NCI-H510A (cell line): ENCODE measurements at regions not wholly inside any gene's neighbourhood (a gene's known extent, or its start where the extent isn't known, plus 50 kb on each side); places are given as distances from the start of the nearest gene placed in this dataset.
"Not testable (repeated sequence)": the region's sequence is repeated elsewhere in the genome, so short reads cannot be mapped to it uniquely, and the experiment has no call there.

Experiments
- DNase-seq: peaks from one replicate; lab custom pipeline; 2025; lab: John Stamatoyannopoulos, UW

DNA sequence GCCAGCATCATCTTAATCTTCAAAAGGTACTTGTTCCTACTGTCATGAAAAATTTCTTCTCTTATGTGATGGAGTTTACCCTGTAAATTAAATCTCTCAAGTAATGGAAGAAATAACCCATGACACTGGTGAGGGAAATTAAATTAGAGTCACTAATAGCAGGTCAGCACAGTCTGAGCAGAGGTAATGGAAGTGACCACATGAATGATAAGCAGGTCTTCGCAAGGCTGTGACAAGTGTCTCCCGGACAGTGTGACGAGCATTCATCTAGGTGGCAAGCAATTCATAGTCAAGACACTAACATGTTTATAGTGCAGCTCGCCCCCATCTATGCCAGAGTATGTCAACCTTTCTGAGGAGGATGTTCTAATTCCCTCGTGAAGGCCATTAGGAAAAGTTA lies 249.2 kb downstream of the FRK start:
- DNase-seq: no peak

DNA sequence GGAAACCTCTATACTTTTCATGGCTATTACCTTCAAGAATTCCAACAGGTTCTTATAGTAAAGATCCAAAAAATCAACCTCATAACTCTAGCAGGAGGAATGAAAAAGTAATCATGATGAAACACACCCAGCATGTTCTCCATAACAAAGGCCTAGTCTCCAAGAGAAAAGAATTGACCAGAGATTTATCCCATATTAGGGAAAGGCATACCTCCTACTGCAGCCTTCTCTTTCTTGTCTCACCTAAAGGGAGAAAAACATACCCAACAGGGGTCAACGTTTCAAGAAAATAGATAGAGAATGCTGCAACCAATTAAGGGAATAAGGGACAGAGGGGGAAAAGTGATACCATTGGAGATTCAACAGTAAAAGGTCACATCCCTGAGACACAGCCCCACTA lies 262.5 kb downstream of the FRK start:
- no peak for DNase-seq

DNA sequence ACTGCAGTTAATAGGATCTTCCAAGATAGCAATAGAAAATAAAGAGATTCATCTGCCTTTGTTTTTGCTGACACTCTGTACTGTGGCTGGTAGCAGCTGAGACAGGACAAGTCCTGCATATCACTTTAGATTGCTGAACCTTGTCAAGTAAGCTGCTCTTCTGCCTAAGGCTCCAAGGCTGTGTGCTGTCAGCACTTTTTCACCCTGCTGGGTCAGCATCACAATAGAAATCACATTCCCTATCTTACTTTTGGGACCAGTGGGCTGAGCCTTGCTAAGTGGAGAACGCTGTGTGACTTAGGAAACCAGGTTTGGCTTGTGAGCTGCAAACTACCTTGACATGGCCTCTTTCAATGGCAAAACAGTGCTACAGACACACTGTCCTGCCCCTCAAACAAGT lies 263.9 kb downstream of the FRK start:
- no peak for DNase-seq

DNA sequence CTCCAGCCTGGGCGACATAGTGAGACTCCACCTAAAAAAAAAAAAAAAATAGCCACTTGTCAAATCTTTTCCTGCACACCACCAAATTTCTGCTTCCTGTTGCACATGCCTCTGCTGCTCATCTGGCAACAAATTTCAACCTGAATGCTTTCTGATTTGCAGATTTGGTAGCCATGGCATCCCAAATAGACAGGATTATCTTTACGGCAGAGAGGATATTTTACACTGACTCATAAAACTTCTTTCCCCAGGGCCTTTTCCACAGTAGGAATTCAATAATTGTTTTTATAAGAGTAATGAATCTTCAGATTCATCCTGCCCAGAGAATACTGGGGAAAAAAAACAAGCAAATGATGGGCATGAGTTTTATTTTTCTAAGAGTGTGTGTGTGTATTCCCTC lies 264.6 kb downstream of the FRK start:
- DNase-seq: no peak

DNA sequence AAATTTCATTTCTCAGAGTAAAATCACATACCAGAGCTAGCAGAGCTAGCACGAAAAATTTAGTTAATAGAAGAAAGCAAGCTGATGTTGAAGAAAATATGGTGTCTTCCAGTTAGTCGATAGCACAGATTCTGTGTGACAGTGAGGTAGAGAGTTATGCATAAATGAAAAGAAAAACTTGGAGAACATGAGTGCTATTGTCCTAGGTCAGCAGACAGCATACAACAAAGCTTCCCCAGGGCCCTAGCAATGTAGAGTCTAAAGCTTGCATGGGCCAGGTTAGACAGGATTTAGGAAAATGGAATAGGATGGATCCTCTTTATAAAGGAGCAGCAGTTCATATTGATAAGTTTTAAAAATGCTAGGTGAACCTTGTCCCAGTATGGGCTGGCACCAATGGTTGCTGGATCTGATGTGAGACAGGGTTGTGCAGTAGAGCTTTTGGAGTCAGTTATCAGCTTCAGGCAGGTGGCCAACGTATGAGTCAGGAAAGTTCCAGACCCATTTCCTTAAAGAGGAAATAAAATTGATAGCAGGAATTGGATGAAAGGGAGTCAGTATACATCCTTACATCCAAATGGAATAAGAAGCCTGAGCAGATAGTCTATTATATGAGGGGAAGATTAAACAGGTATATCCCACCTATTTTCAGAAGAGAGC lies 277.2 kb downstream of the FRK start:
- DNase-seq: no peak

DNA sequence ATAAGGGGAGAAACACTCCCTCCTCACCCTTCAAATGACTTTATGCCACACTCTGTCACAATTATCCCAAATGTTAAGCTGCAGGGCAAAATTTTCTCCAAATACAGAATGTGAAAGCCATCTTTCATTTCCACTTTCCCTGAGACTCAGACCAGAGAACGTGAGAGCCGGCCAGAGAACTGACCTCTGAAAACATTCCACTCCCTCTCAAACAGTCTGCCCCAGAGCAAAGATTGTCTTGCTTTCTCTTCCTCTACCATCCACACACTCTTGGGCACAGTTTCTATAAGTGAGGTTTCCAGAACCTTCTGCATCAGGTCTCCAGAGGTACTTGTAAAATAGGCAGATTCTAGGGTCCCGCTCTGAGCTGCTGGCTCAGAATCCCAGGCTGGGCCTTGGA lies 278.1 kb downstream of the FRK start:
- no peak for DNase-seq

DNA sequence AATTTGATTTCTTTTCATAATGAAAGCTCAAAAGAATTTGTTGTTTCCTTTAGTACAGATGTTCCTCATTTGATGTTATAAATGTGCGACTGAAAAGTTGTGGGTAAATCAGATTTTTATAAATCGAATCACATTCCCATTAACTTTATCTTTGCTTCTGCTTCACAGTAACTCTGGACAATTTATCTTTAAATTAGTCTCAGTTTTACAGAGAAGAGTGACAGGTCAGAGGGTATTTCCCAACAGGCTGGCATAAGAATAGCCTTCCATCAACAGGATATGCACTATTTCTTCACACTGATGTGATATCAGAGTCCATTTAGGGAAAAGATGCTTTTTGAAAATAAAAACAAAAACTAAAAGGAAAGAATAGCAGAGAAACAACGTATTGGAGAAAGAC lies 286.9 kb downstream of the FRK start:
- DNase-seq: no peak

DNA sequence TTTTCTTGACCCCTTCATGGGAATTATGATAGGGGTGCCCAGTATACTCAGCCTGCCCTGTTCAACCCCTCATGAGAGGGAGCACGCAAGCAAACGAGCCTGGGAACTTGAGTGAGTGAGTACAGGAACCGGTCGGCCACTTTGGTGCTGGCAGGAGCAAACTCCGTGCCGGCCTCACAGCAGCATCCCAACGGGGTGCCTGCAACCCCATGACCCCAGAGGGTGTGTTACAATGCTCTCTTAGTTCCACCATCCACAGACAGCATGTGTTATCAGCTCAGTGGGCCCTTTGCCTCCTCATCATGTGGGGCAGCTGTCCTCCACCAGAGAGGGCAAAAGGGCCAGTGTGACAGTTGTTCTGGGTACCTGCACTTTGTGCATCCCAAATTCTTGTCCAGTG lies 289.8 kb downstream of the FRK start:
- DNase-seq: no peak

DNA sequence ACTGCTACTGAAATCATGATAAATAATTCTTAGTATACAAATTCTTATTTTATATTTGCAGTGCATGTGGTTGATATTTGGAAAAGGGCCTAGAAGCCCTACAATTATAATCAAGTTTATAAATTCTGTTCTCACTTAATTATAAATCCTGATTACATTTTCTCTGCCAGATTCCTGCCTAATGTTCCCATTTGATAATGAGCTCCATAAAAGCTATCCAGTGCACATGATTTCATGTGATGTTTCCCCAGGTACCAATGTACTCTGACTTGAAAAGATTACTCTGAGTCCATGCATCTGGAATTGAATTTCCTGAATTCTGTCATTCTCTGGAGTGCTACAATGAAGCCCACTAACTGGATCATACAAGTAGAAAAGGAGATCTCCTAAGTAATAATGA lies 292.2 kb downstream of the FRK start:
- DNase-seq: no peak

DNA sequence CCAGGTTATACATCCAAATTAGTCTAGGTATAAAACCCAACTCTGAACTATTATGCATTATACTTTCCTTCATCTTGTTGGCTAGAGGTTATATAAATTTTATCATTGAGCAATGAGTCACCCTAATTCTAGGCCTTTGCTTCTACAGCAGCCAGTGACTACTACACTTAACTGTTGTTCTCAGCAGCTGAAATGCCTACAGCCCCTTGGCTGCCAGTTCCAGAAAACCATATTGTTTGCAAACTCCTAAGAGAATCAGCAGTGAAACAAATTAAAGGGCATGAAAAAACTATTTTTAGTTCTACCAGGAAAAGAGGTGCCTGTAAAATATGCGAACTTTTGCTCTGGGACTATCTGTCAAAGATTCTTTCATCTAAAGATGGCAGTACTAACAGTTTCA lies 292.8 kb downstream of the FRK start:
- no peak for DNase-seq

DNA sequence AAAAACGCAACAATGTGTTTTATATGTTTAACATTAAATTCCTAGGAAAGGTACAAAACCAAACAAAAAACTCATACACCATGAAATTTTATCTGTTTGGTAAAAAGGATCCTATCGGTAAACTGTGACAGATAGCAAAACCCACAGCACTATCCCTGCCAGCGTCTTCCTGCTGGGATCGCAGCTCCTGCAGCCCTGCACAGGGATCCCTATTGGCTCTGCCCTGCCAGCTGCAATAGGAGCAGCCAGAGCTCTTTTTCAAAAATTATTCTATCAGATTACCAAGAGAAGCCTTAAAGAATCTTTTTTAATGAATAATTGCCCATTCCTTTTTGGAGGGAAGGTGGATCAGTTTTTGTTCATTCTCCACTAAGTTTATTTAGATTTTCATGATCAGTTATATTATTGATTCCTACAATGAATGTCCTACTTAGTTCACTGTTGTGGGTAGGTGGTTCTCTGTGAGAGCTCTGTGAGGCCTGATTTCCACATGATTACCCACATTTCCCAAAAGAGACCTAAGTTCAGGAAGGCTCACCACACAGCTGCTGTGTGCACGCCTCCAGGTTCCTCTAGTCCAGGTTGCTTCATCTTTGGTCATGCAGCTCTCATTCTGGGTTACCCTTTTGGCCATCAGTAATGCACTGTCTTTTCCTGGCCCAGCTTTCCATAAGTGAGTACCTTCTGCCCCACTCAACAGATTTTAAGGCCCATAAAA lies 293.8 kb downstream of the FRK start:
- no peak for DNase-seq

DNA sequence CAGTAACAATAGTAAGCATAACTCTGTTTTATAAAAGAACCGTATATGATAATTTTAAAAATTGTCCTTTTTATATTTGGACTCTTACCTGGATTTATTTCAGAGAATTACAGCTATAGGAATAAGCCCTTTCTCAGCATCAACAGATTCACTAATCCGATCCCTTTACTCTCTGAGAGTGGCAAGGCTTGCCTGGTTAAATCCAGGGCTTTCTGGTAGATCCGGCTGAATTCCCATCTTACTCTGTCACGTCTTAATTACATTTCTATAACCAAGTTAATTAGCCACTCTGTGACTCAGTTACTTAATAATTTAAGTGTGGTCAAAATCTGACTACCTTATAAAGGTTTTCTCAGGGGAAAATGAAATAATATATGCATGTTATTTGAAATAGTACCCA lies 294.7 kb downstream of the FRK start:
- DNase-seq: no peak

DNA sequence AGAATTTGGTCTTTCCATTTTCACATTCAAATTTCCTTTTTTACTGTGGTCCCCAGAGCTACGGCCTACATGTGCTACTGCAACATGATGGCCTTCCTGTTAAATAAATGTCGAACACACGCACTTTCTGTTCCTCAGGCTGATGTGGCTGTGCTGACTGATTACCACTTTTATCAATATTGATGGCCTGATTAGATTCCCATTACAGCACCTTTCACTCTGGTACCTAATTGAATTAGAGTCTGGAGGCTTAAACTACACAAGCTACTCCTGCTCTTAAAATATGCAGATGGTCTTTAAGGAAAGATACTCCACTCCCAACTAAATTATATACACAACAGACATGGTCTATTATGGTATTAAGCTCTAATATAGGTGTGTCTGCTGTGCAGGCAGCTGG lies 301.6 kb downstream of the FRK start:
- no peak for DNase-seq

DNA sequence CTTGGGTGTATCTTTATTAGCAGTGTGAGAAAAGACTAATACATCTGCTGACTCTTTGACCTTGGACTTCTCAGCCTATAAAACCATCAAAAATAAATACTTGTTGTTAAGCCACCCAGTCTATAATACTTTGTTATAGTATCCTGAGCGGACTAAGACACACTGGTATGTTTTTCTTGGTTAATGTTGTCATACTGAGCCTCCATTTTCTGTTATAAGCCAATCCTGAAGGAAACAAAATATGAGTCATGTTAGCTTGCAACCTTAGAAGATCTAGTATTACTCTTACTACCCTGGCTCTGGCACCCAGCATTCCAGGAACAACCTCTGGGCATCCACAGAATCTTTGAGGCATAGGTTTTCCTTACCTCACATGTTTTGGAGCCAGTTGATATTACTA lies 307.2 kb downstream of the FRK start:
- DNase-seq: no peak

DNA sequence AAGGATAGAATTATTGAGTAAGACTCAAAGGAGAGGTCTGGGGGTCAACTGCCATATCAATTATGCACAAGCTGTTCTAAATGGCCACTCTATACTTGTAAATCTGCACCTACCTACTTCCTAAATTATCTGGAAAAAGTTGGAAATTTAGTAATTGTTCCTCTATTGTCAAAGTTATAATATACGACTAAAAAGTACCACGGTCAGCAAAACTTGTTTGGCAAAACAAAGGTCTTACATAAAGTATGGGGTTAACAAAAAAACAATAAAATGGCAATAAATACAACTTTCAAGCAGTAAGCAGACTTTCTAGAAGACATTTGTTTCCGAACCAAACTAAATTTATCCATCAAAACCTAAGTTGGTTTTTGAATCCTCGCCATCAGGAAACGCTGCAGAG lies 309.7 kb downstream of the FRK start:
- DNase-seq: no peak

DNA sequence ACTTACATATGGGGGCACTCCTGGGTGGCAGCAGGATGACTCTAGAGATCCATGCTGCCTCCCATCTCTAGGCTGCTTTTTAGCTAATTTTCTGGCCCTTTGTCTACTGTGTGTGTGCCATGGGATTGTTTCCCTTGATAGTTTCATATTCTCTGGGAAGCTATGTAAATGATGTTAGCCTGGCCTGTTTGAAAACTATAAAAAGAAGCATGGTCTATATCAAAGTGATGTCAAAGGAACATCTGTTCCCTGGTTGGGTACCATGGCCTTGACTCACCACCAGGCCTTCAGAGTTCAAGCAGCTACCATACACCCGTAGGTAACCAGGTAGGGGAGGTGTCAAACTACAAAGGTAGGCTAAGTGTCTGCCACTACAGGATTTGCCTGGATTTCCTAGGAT lies 310.4 kb downstream of the FRK start:
- no peak for DNase-seq

DNA sequence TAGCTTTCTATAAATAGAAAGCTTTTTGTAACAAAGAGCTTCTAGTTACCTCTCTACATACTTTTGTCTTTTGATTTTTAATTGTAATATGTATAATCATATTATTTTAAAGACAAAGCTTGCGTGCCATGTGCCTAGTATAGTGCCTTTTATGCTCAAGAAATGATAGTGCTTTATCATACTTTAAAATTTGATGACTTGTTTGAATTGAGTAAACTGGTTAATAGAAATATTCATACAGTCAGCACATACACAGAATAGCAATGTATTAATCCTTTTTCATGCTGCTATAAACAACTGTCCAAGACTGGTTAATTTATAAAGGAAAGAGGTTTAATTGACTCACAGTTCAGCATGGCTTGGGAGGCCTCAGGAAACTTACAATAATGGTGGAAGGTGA lies 313.0 kb downstream of the FRK start:
- no peak for DNase-seq

DNA sequence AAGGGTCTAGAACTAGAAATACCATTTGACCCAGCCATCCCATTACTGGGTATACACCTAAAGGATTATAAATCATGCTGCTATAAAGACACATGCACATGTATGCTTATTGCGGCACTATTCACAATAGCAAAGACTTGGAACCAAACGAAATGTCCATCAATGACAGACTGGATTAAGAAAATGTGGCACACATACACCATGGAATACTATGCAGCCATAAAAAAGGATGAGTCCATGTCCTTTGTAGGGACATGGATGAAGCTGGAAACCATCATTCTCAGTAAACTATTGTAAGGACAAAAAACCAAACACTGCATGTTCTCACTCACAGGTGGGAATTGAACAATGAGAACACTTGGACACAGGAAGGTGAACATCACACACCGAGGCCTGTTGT lies 314.1 kb downstream of the FRK start:
- not testable (repeated sequence) for DNase-seq

DNA sequence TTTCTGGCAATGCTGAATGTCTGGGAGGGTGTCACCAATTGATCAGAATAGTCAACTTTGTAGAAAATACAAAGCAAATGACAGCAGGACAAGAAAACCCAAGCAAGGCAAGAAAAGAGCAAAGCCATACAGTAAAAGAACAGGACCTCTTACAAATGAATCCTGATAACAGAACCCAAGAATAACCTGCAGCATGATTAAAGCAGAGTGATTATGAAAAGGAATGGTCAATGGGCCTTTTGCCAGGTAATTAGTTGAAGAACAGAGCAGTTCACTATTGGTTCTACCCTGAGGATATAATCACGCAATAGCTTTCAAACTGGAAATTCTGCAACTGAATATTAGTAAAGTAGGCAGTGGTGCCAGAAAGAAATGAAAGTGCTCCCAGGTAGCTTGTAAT lies 319.8 kb downstream of the FRK start:
- DNase-seq: no peak

DNA sequence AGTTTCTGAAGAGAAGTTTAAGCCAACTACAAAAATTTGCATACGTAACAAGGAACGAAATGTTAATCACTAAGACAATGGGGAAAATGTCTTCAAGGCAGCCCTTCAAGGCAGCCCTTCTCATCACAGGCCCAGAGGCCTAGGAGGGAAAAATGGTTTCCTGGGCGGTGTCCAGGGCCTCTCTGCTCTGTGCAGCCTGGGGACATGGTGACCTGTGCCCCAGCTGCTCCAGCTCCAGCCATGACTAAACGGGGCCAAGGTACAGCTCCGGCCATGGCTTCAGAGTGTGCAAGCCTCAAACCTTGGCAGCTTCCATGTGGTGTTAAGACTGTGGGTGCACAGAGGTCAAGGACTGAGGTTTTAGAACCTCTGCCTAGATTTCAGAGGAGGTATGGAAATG lies 325.1 kb downstream of the FRK start:
- no peak for DNase-seq

DNA sequence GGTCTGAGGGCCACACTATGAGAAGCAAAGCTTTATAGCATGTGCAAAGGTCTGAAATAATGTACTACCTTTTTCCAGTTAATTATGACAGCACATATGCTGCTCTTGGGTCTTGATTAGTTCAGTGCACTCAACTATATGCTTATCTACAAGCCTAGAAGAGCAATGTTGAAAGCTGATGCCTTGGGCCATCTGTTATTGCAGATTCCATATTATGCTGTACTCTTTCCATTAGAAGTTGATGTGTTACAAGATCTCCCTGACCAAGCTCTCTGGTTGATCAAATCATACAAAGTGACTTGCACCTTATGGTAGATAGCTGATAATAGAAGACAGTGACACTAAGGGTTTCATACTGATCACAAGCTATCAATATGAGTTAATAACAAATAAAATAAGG lies 327.3 kb downstream of the FRK start:
- no peak for DNase-seq

DNA sequence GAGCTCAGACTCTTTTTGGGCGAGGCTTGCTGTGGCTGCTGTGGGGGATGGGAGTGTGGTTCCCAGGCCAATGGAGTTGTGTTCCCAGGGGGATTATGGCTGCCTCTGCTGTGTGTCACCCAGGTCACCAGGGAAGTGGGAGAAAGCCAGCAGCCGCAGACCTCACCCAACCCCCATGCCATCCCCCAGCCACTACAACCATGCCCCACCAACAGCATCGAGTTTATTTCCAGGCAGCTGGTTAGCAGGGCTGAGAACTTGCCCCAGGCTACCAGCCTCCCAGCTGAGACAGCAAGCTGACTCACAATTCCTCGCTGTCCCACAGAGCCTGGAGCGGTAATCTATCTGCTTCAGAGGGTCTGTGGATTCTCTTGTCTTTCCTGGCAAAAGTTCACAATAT lies 331.7 kb downstream of the FRK start:
- no peak for DNase-seq

DNA sequence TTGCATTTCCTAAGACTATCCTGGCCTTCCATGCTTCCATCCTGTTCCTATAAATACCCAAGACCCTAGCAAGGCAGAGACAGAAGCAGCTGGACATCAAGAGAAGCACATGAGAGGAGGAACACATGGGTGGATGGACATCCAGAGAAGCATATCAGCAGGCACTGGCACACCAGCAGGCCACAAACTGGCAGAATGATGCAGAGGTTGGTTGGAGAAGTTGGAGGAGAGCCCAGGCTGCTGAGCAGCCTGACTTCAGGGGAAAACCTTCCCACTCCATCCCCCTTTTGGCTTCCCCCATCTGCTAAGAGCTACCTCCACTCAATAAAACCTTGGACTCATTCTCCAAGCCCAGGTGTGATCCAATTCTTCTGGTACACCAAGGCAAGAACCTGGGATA lies 332.5 kb downstream of the FRK start:
- no peak for DNase-seq

DNA sequence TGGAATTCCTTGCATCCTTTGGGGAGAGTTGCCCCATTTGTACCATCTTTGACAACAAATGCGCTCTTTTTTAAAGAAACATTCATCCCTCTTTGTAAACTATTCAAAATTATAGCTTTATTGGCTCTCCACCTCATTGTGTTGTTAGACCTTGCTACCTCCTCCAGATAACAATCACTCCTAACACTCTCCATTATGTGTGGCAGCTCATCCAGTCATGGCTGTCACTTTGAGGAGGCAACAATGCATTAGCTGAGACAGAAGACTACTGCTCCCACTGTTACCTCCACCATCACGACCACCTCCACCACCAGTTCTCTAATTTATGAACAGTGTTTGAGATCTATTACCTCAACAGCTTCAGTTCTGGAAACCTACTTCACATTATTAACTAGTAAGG lies 339.1 kb downstream of the FRK start:
- DNase-seq: no peak
